PC-3 (cell line): ENCODE measurements at regions not wholly inside any gene's neighbourhood (a gene's known extent, or its start where the extent isn't known, plus 50 kb on each side); places are given as distances from the start of the nearest gene placed in this dataset.
"Not testable (repeated sequence)": the region's sequence is repeated elsewhere in the genome, so short reads cannot be mapped to it uniquely, and the experiment has no call there.

ENCODE experiments used
- ATAC-seq: fragments of 200-7000 bp; cut with Tn5 transposase; 2 replicates; pipeline ENCODE4 v1.9.1; 2020; ENCODE audit warnings: mild to moderate bottlenecking, moderate library complexity
- BruUV-seq: library from RNA; stranded (reverse); fragments of 400-500 nt; replicated peaks from 2 replicates; lab custom pipeline; 2021; lab: Mats Ljungman, UMichigan
- CTCF ChIA-PET: fragments of 300-600 bp; sonication (Branson Sonifier 250); formaldehyde crosslinking; loops from one replicate; lab custom pipeline; 2022; ENCODE audit warnings: antibody characterized with exemption; lab: Charles Lee
- POLR2A ChIA-PET: fragments of 300-600 bp; sonication (Branson Sonifier 250); formaldehyde crosslinking; loops from one replicate; lab custom pipeline; 2022; ENCODE audit warnings: antibody characterized with exemption; ENCODE audit not compliant: unreplicated experiment; lab: Charles Lee
- DNase-seq: peaks from one replicate; pipeline ENCODE4 v3.0.0-alpha.2; 2015
- H2AFZ ChIP-seq: fragments of 300-600 bp; sonication (generic); 2 replicates; pipeline ENCODE4 v1.6.0; 2016; ENCODE audit warnings: antibody characterized with exemption, low read length
- H3F3A ChIP-seq: fragments of 300-600 bp; sonication (generic); one replicate; pipeline ENCODE4 v1.6.0; 2017; ENCODE audit warnings: antibody characterized with exemption, low read length, control low read depth, mild to moderate bottlenecking; ENCODE audit not compliant: unreplicated experiment
- H3K27ac ChIP-seq: fragments of 300-600 bp; sonication (generic); 2 replicates; pipeline ENCODE4 v1.5.1; 2016; ENCODE audit warnings: mild to moderate bottlenecking, low read length
- H3K27me3 ChIP-seq: fragments of 300-600 bp; sonication (generic); 2 replicates; pipeline ENCODE4 v1.6.1; 2016; ENCODE audit warnings: low read length, mixed read lengths
- H3K36me3 ChIP-seq: fragments of 300-600 bp; sonication (generic); 2 replicates; pipeline ENCODE4 v1.6.1; 2016; ENCODE audit warnings: low read depth, mixed run types, low read length, mixed read lengths
- H3K4me1 ChIP-seq: fragments of 300-600 bp; sonication (generic); 2 replicates; pipeline ENCODE4 v1.5.1; 2016; ENCODE audit warnings: low read length; ENCODE audit not compliant: insufficient read depth
- H3K4me2 ChIP-seq: fragments of 300-600 bp; sonication (generic); 2 replicates; pipeline ENCODE4 v1.6.0; 2016; ENCODE audit warnings: low read length
- H3K4me3 ChIP-seq: fragments of 300-600 bp; sonication (generic); 2 replicates; pipeline ENCODE4 v1.5.1; 2016; ENCODE audit warnings: mild to moderate bottlenecking, low read length, mixed read lengths
- H3K79me2 ChIP-seq: fragments of 300-600 bp; sonication (generic); 2 replicates; pipeline ENCODE4 v1.6.1; 2017; ENCODE audit warnings: low read length, mixed read lengths
- H3K9ac ChIP-seq: fragments of 300-600 bp; sonication (generic); 2 replicates; pipeline ENCODE4 v1.6.0; 2016; ENCODE audit warnings: mild to moderate bottlenecking, low read length
- H3K9me2 ChIP-seq: fragments of 300-600 bp; sonication (generic); replicated peaks from 2 replicates; pipeline ENCODE4 v1.6.1; 2016; ENCODE audit warnings: mixed run types, low read length, mixed read lengths
- H3K9me3 ChIP-seq: fragments of 300-600 bp; sonication (generic); 2 replicates; pipeline ENCODE4 v1.6.1; 2016; ENCODE audit warnings: low read length, mixed read lengths
- H4K20me1 ChIP-seq: fragments of 300-600 bp; sonication (generic); 2 replicates; pipeline ENCODE4 v1.6.1; 2016; ENCODE audit warnings: low read length, mixed read lengths
- CTCF ChIP-seq: fragments of 300-600 bp; sonication (generic); conservative IDR thresholded peaks from 2 replicates; pipeline ENCODE4 v1.5.1; 2017; ENCODE audit warnings: antibody characterized with exemption, low read depth, mild to moderate bottlenecking, low read length
- EZH2 ChIP-seq: fragments of 300-600 bp; sonication (generic); IDR thresholded peaks from one replicate; pipeline ENCODE4 v1.6.1; 2017; ENCODE audit warnings: antibody characterized with exemption, mild to moderate bottlenecking, low read length; ENCODE audit not compliant: unreplicated experiment
- EZH2phosphoT487 ChIP-seq: fragments of 300-600 bp; sonication (generic); IDR thresholded peaks from 2 replicates; pipeline ENCODE4 v1.6.1; 2018; ENCODE audit warnings: mild to moderate bottlenecking, antibody characterized with exemption, low read length, borderline replicate concordance
- intact Hi-C: fragments of 100-400 bp; cut with micrococcal nuclease; formaldehyde crosslinking; loops from 2 replicates; pipeline ENCODE4 v1.9.0; 2023

- peak; percentile 23 for DNase-seq
- POLR2A ChIA-PET, result no interaction called here
- Histone ChIP-seq H2AFZ (no peak overlapping the region), H3F3A (no peaks in the 10 kb centered on the region), H4K20me1 (no peaks in the 10 kb centered on the region), H3K9me3 (no peaks in the 10 kb centered on the region), H3K4me3 (no peak overlapping the region), H3K9ac (no peak overlapping the region), H3K36me3 (no peaks in the 10 kb centered on the region), H3K27me3 (no peaks in the 10 kb centered on the region; the same call in 1 of the 2 replicates), H3K9me2 (no peaks in the 10 kb centered on the region), H3K4me2 (no peak overlapping the region), H3K27ac (no peak overlapping the region), H3K79me2 (no peaks in the 10 kb centered on the region), H3K4me1 (no peaks in the 10 kb centered on the region)
- intact Hi-C loops, result no loop called here
- no peak for ATAC-seq
- CTCF ChIA-PET, result no interaction called here
- BruUV-seq, result no TSS peak
- TF ChIP-seq EZH2 (no peak), CTCF (no peak), EZH2phosphoT487 (no peak)
Measured at GRCh38 chr1:30461640-30462039, 261.7 kb downstream of the MATN1 start.

- intact Hi-C loops, result no loop called here
- no peaks in the 10 kb centered on the region for H3F3A ChIP-seq
- POLR2A ChIA-PET, result no interaction called here
- H3K4me1 ChIP-seq, result no peaks in the 10 kb centered on the region
- no peak for TF ChIP-seq EZH2
- H2AFZ ChIP-seq, result no peak overlapping the region
- H3K9me2 ChIP-seq, result no peaks in the 10 kb centered on the region
- H4K20me1 ChIP-seq, result no peaks in the 10 kb centered on the region
- no peak overlapping the region for H3K27ac ChIP-seq
- ATAC-seq (no peak), DNase-seq (no peak)
- CTCF ChIA-PET, result interaction anchor here (0.7 kb wide), 1 partner anchor 1008 kb away, joined by 3 read pairs; no protein-coding TSS in a partner anchor
- no peaks in the 10 kb centered on the region for H3K36me3 ChIP-seq
- no peak overlapping the region for H3K9ac ChIP-seq
- no peak overlapping the region for H3K4me3 ChIP-seq
- no peaks in the 10 kb centered on the region; the same call in 1 of the 2 replicates for H3K27me3 ChIP-seq
- no TSS peak for BruUV-seq
- H3K9me3 ChIP-seq, result no peaks in the 10 kb centered on the region
- no peak overlapping the region for H3K4me2 ChIP-seq
- H3K79me2 ChIP-seq, result no peaks in the 10 kb centered on the region
Measured at GRCh38 chr1:30460661-30461060, 262.7 kb downstream of the MATN1 start.

- H3K4me1 ChIP-seq, H3K27ac ChIP-seq, H3K4me3 ChIP-seq, intact Hi-C loops, H3K9me2 ChIP-seq, H3K79me2 ChIP-seq, H2AFZ ChIP-seq, H3F3A ChIP-seq, BruUV-seq, H4K20me1 ChIP-seq, H3K36me3 ChIP-seq, CTCF ChIA-PET, H3K4me2 ChIP-seq, H3K27me3 ChIP-seq, H3K9ac ChIP-seq, DNase-seq, POLR2A ChIA-PET, ATAC-seq, H3K9me3 ChIP-seq: not testable (repeated sequence)
Measured at GRCh38 chr1:30458730-30459485, 264.5 kb downstream of the MATN1 start.
